Kidney epithelial cell (primary cell): ENCODE measurements at regions not wholly inside any gene's neighbourhood (a gene's known extent, or its start where the extent isn't known, plus 50 kb on each side); places are given as distances from the start of the nearest gene placed in this dataset.
A peak's percentile ranks its signal among the peaks of the same experiment; 100 is the strongest.
"Not testable (repeated sequence)": the region's sequence is repeated elsewhere in the genome, so short reads cannot be mapped to it uniquely, and the experiment has no call there.

Source experiments
- DNase-seq: peaks from one replicate; pipeline ENCODE4 v3.0.0-alpha.2; 2010; ENCODE audit warnings: low read depth
- H3K27me3 ChIP-seq: 2 replicates; pipeline ENCODE4 v1.6.0; 2011; ENCODE audit warnings: low read length; ENCODE audit not compliant: control insufficient read depth, insufficient read depth
- H3K36me3 ChIP-seq: 2 replicates; pipeline ENCODE4 v1.5.1; 2011; ENCODE audit warnings: low read length; ENCODE audit not compliant: control insufficient read depth, insufficient read depth
- H3K4me3 ChIP-seq: 2 replicates; pipeline ENCODE4 v1.5.1; 2011; ENCODE audit warnings: low read depth, mild to moderate bottlenecking, control low read depth, low read length
- CTCF ChIP-seq: IDR thresholded peaks from 2 replicates; pipeline ENCODE4 v1.5.1; 2011; ENCODE audit warnings: mild to moderate bottlenecking, moderate library complexity, low read length, control low read depth, inconsistent platforms; ENCODE audit not compliant: insufficient read depth, poor library complexity, severe bottlenecking

- H3K27me3 ChIP-seq, result no peaks in the 10 kb centered on the region
- no peak overlapping the region for H3K4me3 ChIP-seq
- H3K36me3 ChIP-seq, result no peaks in the 10 kb centered on the region
- DNase-seq, result no peak
- TF ChIP-seq CTCF, result no peak
Observed at GRCh38 chr9:22228542-22228941, 218.1 kb upstream of the DMRTA1 start.

GRCh38 chr9:22229069-22229468 is 217.6 kb upstream of the DMRTA1 start:
- TF ChIP-seq CTCF, result no peak
- Histone ChIP-seq H3K4me3 (no peak overlapping the region), H3K27me3 (no peaks in the 10 kb centered on the region), H3K36me3 (no peaks in the 10 kb centered on the region)
- DNase-seq, result no peak

- not testable (repeated sequence) for DNase-seq, H3K4me3 ChIP-seq, H3K27me3 ChIP-seq, H3K36me3 ChIP-seq
Observed at GRCh38 chr9:22231309-22231708, 215.3 kb upstream of the DMRTA1 start.

- TF ChIP-seq CTCF, result no peak
- Histone ChIP-seq H3K36me3 (no peaks in the 10 kb centered on the region), H3K4me3 (no peak overlapping the region), H3K27me3 (no peaks in the 10 kb centered on the region)
- no peak for DNase-seq
Observed at GRCh38 chr9:22232971-22233370, 213.7 kb upstream of the DMRTA1 start.

GRCh38 chr9:22237497-22238363 is 208.9 kb upstream of the DMRTA1 start:
- Histone ChIP-seq H3K36me3 (no peaks in the 10 kb centered on the region), H3K4me3 (no peak overlapping the region), H3K27me3 (no peaks in the 10 kb centered on the region)
- TF ChIP-seq CTCF, result no peak
- peak; percentile 85 for DNase-seq

- H3K27me3 ChIP-seq, result no peaks in the 10 kb centered on the region
- no peaks in the 10 kb centered on the region for H3K36me3 ChIP-seq
- TF ChIP-seq CTCF, result peak; percentile 38
- H3K4me3 ChIP-seq, result no peak overlapping the region
- no peak for DNase-seq
Observed at GRCh38 chr9:22238809-22239684, 207.6 kb upstream of the DMRTA1 start.
